GM19351 (cell line): ENCODE measurements at regions not wholly inside any gene's neighbourhood (a gene's known extent, or its start where the extent isn't known, plus 50 kb on each side); places are given as distances from the start of the nearest gene placed in this dataset.

Experiments
- ATAC-seq: cut with Tn5 transposase; IDR thresholded peaks from one replicate; pipeline ENCODE4 v1.9.1; 2021; ENCODE audit warnings: mild to moderate bottlenecking, moderate library complexity; ENCODE audit not compliant: unreplicated experiment

GRCh38 chr20:57882451-57883161 is 172.8 kb upstream of the PMEPA1 start:
- ATAC-seq = no peak

- no peak for ATAC-seq
These were observed 171.9 kb upstream of the PMEPA1 start for GRCh38 chr20:57881466-57882385.

GRCh38 chr20:57880571-57880892 is 170.7 kb upstream of the PMEPA1 start:
- no peak for ATAC-seq

- ATAC-seq = no peak
These were observed 170.2 kb upstream of the PMEPA1 start for GRCh38 chr20:57879779-57880570.

- ATAC-seq = no peak
These were observed 169.6 kb upstream of the PMEPA1 start for GRCh38 chr20:57879437-57879778.

DNA sequence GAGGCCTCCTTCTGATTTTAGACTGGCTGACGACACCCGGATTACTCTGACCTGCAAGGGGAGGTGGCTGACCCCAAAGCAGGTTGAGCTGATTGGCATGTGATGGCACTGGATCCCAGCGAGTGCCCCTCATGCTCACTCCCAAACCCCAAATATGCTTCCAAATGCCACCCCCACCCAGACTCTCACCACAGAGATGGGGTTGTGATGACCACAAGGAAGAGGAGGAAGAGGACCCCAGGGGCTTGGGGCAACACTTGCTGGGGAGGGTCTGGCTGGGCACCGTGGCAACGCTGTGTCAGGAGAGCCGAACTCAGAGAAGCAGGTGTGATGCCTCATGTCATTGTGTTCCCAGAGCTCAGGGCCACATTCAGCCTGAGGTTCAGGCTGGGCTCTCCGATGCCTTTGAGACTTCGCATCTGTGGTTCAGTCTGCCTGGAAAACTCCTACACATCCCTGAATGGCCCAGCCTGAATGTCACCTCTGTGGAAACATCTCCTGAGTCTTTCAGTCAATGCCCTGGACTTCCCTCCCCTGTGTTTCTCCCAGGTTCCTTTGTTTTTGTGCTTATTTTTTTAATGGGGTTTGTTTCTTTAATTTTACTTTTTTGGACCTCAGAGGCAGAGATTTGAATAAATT is 169.1 kb upstream of the PMEPA1 start:
- no peak for ATAC-seq

- ATAC-seq = no peak
These were observed 168.2 kb upstream of the PMEPA1 start for GRCh38 chr20:57877995-57878394.

DNA sequence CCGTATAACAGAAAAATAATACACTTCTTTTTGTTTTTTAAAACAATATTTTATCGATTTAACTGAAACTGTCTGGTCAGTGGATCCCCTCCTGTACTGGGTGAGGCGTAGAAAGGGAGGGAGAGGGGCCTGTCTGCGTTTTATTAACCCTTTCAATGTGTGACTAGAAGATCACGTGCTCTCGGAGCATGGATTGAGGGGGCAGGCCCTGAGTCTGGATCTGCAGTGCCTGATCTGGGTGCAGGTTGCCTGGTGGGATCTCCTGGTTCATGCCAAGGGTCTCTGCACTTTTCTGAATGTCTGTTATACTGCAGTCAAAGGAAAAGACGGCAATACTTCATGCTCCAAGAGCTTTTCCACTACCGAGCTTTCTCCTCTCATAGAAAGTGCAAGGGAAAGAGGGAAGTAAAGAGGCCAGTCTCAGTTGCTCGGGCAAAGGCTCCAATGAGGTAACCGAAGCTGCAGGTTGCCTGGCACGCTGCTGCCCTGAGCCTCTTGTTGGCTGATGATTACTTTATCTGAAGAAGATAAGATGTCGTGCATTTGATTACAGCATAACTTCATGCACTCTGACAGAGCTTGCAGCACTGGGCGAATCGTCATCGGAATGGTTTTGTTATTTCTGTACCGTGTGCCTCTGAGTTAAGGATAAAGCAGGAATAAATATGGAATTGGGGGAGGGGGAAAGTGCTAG is 167.5 kb upstream of the PMEPA1 start:
- no peak for ATAC-seq

GRCh38 chr20:57876163-57876562 is 166.3 kb upstream of the PMEPA1 start:
- no peak for ATAC-seq

- no peak for ATAC-seq
These were observed 164.3 kb upstream of the PMEPA1 start for GRCh38 chr20:57874141-57874540.

DNA sequence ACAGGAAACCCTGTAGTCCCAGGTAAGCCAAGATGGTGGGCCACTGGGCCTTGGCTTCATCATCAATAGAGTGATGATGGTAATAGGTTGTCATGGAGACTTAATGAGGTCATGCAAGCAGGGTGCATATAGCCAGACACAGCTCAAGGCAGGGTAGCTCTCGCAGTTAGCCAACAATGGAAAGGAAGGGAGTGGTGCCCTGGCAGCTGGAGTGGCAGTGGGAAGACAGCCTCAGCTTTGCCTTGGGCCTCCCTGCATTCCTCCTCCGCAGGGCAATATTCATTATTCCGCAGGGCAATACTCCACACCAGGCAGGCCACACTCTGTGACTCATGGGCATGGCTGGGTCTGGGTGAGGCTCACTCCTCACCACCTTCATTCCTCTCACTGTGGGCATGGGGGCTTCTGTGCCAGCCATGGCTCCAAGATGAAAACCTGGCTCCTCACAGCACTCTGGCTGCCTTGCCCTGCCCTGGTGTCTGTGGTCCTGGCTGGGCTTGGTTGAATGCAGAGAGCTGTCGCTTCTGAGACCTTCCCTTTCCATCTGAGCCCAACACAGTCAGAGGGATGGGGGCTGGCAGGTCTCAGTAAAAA is 163.1 kb upstream of the PMEPA1 start:
- ATAC-seq = no peak

- ATAC-seq = no peak
These were observed 161.4 kb upstream of the PMEPA1 start for GRCh38 chr20:57871237-57871632.

DNA sequence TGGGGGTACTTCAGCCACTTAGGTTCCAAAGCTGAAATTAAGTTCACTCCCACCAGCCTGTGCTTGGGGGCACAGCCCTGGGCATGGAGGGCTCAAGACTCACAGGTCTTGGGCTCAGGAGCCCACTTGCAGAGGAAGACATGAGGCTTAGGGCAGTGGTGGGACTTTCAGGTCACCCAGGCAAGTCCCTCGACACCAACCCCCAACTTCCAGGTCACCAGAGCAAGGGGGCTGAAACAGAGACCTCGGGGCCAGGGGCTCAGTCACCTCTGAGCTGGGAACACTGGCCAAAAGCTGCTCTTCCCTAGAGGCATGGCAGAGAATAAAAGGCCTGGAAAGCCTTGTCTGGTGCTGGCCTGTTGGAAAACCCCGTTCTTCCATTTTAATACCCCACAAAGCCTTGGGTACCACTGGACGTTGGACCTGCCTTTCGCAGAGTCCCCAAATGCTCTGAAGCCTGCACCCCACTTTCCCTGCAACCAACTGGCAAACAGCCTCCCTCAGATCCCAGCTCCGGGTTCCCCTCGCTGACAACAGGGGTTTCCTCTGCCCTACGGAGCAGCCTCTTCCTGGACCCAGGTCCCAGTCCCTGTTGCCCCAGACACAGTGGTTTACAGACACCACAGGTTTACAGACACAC is 160.9 kb upstream of the PMEPA1 start:
- ATAC-seq = no peak

- no peak for ATAC-seq
These were observed 160.1 kb upstream of the PMEPA1 start for GRCh38 chr20:57869951-57870315.

DNA sequence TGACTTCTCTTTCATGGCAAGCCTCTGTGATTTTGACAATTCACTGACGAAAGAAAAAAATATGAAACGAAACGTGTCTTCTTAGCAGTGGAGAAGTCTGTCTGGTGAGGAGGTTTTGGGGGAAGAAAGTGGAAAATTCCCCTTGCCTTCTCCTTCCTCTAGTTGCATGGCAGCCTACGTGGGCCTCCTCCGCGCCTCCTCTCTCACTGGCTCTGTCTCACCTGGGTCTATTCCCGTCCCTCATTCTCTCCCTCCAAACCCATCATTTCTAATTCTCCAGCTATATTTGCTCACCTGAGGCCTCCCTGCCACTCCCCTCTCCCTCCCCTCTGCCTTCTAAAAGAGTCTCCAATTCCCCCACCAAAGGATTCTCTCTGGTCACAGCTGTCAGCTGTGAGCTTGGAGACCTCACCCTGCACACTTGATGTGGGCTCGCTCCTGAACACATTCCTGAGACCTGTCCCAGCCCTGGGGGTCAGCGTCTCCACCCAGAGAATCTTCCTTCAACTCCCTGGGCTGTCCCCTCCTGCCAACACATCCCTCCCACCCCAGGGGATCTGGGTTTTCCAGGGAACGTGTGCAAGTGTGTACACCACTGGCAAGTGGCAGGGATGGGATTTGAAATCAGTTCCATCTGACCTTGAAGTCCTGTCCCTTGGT is 159.6 kb upstream of the PMEPA1 start:
- ATAC-seq = no peak

DNA sequence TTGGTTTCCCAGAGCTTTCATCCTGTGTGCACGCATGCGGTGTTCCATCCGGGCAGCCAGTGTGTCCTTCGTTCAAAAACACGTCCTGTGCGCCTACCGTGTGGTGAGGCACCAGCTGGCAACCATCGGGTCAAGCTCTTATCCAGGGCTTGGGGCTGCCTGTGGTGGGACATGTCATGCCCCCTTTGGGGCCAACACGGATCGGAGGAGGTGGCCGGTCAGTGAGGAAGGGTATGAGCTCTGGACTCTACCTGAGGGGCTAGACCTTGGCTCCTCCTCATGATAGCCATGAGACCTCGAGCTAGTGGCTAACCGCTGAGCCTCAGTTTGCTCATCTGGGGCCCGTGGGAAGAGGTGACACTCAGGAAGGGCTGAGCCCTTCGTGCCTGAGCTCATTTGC is 158.5 kb upstream of the PMEPA1 start:
- ATAC-seq = no peak

DNA sequence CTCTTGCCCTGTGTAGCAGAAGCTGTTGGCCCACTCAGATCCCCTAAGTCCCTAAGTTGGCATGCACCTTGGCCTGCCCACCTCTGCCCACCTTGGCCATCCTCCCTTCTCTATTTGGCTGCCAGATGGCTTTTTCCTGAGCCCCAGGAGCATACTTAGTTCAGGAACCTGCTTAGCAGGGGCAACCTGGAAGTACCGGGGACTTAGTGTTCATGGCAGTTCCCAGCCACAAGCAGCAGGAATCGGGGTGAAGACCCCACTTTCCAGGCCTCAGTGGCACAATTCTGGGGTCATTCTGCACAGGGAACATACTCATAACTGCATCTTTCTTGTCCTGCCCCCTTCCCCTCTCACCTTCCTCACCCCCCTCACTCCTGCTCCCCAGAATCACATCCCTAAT is 158.0 kb upstream of the PMEPA1 start:
- no peak for ATAC-seq

DNA sequence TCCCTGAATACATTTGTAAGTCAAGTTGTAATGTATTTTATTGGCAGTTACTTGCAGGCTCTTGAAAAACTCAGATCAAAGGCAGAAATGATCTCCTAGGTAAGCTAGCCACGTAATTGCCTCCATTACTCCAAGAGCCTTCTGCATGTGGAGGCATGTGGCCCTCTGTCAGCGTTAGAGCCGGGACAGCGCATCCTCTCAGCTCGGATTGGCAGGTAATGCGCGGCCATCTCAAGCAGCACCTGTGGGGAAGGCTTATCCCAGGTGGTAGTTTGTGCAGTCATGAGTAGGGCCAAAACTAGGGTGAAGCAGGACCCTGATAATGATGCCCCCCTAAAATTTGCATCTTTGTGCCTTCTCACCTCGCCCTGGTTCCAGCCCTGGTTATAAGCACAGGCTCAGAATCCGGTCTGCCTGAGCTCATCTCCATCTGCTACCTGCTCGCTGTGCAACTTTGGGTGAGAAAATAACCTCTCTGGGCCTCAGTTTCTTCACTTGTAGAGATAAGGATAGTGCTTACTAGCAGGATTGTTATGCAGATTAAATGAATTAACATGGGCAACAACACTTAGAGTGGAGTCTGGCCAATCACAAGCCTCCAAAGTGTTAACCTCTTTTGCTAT is 157.5 kb upstream of the PMEPA1 start:
- ATAC-seq = no peak
